Keratinocyte (primary cell): ENCODE measurements at regions not wholly inside any gene's neighbourhood (a gene's known extent, or its start where the extent isn't known, plus 50 kb on each side); places are given as distances from the start of the nearest gene placed in this dataset.
"Not testable (repeated sequence)": the region's sequence is repeated elsewhere in the genome, so short reads cannot be mapped to it uniquely, and the experiment has no call there.

Source experiments
- DNase-seq: peaks from one replicate; pipeline ENCODE4 v3.0.0-alpha.2; 2011; ENCODE audit warnings: low read depth, missing footprints, low spot score
- FAIRE-seq: peaks from 2 replicates; lab custom pipeline; 2011; peaks lifted over from hg19 to GRCh38; lab: Jason Lieb, UNC
- H2AFZ ChIP-seq: 2 replicates; pipeline ENCODE4 v1.6.0; 2012; ENCODE audit warnings: low read length, control low read depth, inconsistent platforms; ENCODE audit not compliant: control insufficient read depth
- H3K27ac ChIP-seq: 2 replicates; pipeline ENCODE4 v1.5.1; 2011; ENCODE audit warnings: low read length; ENCODE audit not compliant: control insufficient read depth, insufficient read depth
- H3K27me3 ChIP-seq: 3 replicates; pipeline ENCODE4 v1.6.0; 2011; ENCODE audit warnings: low read length; ENCODE audit not compliant: control insufficient read depth, insufficient read depth; ENCODE audit errors: extremely low read depth
- H3K36me3 ChIP-seq, 2 experiments: 2 replicates in 1 of 2; 3 replicates in 1 of 2; pipeline ENCODE4 v1.5.1; 2011; ENCODE audit warnings: low read length in 2 of 2, mild to moderate bottlenecking in 1 of 2; ENCODE audit not compliant: control insufficient read depth in 2 of 2, insufficient read depth in 2 of 2; ENCODE audit errors: extremely low read depth in 1 of 2
- H3K4me1 ChIP-seq: 3 replicates; pipeline ENCODE4 v1.5.1; 2011; ENCODE audit warnings: low read length; ENCODE audit not compliant: control insufficient read depth, insufficient read depth; ENCODE audit errors: extremely low read depth
- H3K4me2 ChIP-seq: 3 replicates; pipeline ENCODE4 v1.6.0; 2011; ENCODE audit warnings: low read depth, low read length; ENCODE audit not compliant: control insufficient read depth, insufficient read depth; ENCODE audit errors: extremely low read depth
- H3K4me3 ChIP-seq, 3 experiments: fragments of 200-600 bp in 1 of 3; sonication (generic) in 1 of 3; 2 replicates in 2 of 3; 3 replicates in 1 of 3; pipeline ENCODE4 v1.5.1; 2011 to 2016; ENCODE audit warnings: low read length in 3 of 3, mild to moderate bottlenecking in 3 of 3, control low read depth in 2 of 3, inconsistent platforms in 1 of 3, low read depth in 1 of 3, mixed read lengths in 1 of 3, mixed run types in 1 of 3, moderate library complexity in 1 of 3; ENCODE audit not compliant: control insufficient read depth in 2 of 3, insufficient read depth in 2 of 3; ENCODE audit errors: extremely low read depth in 1 of 3
- H3K79me2 ChIP-seq: 2 replicates; pipeline ENCODE4 v1.6.0; 2012; ENCODE audit warnings: low read length; ENCODE audit not compliant: control insufficient read depth, insufficient read depth
- H3K9ac ChIP-seq: 3 replicates; pipeline ENCODE4 v1.6.0; 2011; ENCODE audit warnings: low read length; ENCODE audit not compliant: control insufficient read depth, insufficient read depth; ENCODE audit errors: extremely low read depth
- H3K9me1 ChIP-seq: 3 replicates; pipeline ENCODE4 v1.6.0; 2011; ENCODE audit warnings: low read length; ENCODE audit not compliant: control insufficient read depth, insufficient read depth; ENCODE audit errors: extremely low read depth
- H3K9me3 ChIP-seq: 2 replicates; pipeline ENCODE4 v1.5.1; 2012; ENCODE audit warnings: low read depth, low read length; ENCODE audit not compliant: control insufficient read depth
- H4K20me1 ChIP-seq: 3 replicates; pipeline ENCODE4 v1.6.0; 2011; ENCODE audit warnings: low read length; ENCODE audit not compliant: control insufficient read depth, insufficient read depth; ENCODE audit errors: extremely low read depth
- dilution Hi-C: fragments of 300-500 bp; cut with MboI; formaldehyde crosslinking; loops from one replicate; pipeline ENCODE4 v1.7.0; 2020; ENCODE audit warnings: low sequenced_read_pairs; ENCODE audit not compliant: extremely low pct_ligation_motif_present

GRCh38 chr1:120262791-120263751 is 86.8 kb upstream of the SEC22B start:
- H4K20me1 ChIP-seq, H2AFZ ChIP-seq, H3K9me1 ChIP-seq, H3K4me1 ChIP-seq, H3K9me3 ChIP-seq, H3K27ac ChIP-seq, H3K27me3 ChIP-seq, DNase-seq, H3K4me2 ChIP-seq, FAIRE-seq, H3K9ac ChIP-seq, dilution Hi-C loops, H3K4me3 ChIP-seq, H3K79me2 ChIP-seq, H3K36me3 ChIP-seq: not testable (repeated sequence)

GRCh38 chr1:120257778-120258105 is 81.4 kb upstream of the SEC22B start:
- H3K9me1 ChIP-seq, H3K9ac ChIP-seq, H3K27me3 ChIP-seq, H3K9me3 ChIP-seq, DNase-seq, FAIRE-seq, H2AFZ ChIP-seq, H4K20me1 ChIP-seq, dilution Hi-C loops, H3K4me2 ChIP-seq, H3K27ac ChIP-seq, H3K4me1 ChIP-seq, H3K4me3 ChIP-seq, H3K36me3 ChIP-seq, H3K79me2 ChIP-seq: not testable (repeated sequence)

GRCh38 chr1:120257064-120257777 is 80.9 kb upstream of the SEC22B start:
- dilution Hi-C loops, FAIRE-seq, H2AFZ ChIP-seq, H3K9me3 ChIP-seq, H3K9me1 ChIP-seq, H3K9ac ChIP-seq, H3K79me2 ChIP-seq, H4K20me1 ChIP-seq, H3K4me2 ChIP-seq, H3K4me3 ChIP-seq, H3K27ac ChIP-seq, H3K27me3 ChIP-seq, DNase-seq, H3K4me1 ChIP-seq, H3K36me3 ChIP-seq: not testable (repeated sequence)

GRCh38 chr1:120250756-120251155 is 74.4 kb upstream of the SEC22B start:
- H3K9ac ChIP-seq, H4K20me1 ChIP-seq, H3K4me2 ChIP-seq, dilution Hi-C loops, H3K79me2 ChIP-seq, H3K36me3 ChIP-seq, H3K27me3 ChIP-seq, H2AFZ ChIP-seq, FAIRE-seq, H3K27ac ChIP-seq, DNase-seq, H3K9me1 ChIP-seq, H3K4me3 ChIP-seq, H3K9me3 ChIP-seq, H3K4me1 ChIP-seq: not testable (repeated sequence)
